Fibroblast of lung (primary cell): ENCODE measurements at regions not wholly inside any gene's neighbourhood (a gene's known extent, or its start where the extent isn't known, plus 50 kb on each side); places are given as distances from the start of the nearest gene placed in this dataset.

Source experiments
- DNase-seq, 2 donors: peaks; one replicate each; pipeline versions ENCODE4 v3.0.0 to v3.0.0-alpha.2; 2010; ENCODE audit warnings: low read depth in 2 of 2
- H2AFZ ChIP-seq: 2 replicates; pipeline ENCODE4 v1.5.1; 2012; ENCODE audit warnings: low read length, control low read depth, inconsistent platforms
- H3K27ac ChIP-seq: 2 replicates; pipeline ENCODE4 v1.5.1; 2011; ENCODE audit warnings: low read length, control low read depth; ENCODE audit not compliant: insufficient read depth
- H3K27me3 ChIP-seq: 2 replicates; pipeline ENCODE4 v1.5.1; 2011; ENCODE audit warnings: mild to moderate bottlenecking, low read length; ENCODE audit not compliant: control insufficient read depth, insufficient read depth
- H3K36me3 ChIP-seq: 2 replicates; pipeline ENCODE4 v1.5.1; 2011; ENCODE audit warnings: low read length; ENCODE audit not compliant: control insufficient read depth, insufficient read depth
- H3K4me1 ChIP-seq: 2 replicates; pipeline ENCODE4 v1.5.1; 2011; ENCODE audit warnings: low read length; ENCODE audit not compliant: control insufficient read depth, insufficient read depth; ENCODE audit errors: extremely low read depth
- H3K4me2 ChIP-seq: 2 replicates; pipeline ENCODE4 v1.5.1; 2011; ENCODE audit warnings: low read length, control low read depth; ENCODE audit not compliant: insufficient read depth; ENCODE audit errors: extremely low read depth
- H3K4me3 ChIP-seq, 4 experiments: fragments of 200-600 bp in 1 of 4; sonication (generic) in 1 of 4; replicated peaks in 1 of 4; 2 replicates each; pipeline ENCODE4 v1.5.1; 2011 to 2016; ENCODE audit warnings: low read length in 4 of 4, low read depth in 3 of 4, mild to moderate bottlenecking in 3 of 4, control low read depth in 2 of 4, inconsistent platforms in 1 of 4, mixed read lengths in 1 of 4; ENCODE audit not compliant: insufficient read depth in 1 of 4; ENCODE audit errors: control extremely low read depth in 1 of 4
- H3K79me2 ChIP-seq: 2 replicates; pipeline ENCODE4 v1.5.1; 2012; ENCODE audit warnings: mild to moderate bottlenecking, low read length, inconsistent platforms; ENCODE audit not compliant: control insufficient read depth, insufficient read depth
- H3K9ac ChIP-seq: 2 replicates; pipeline ENCODE4 v1.5.1; 2011; ENCODE audit warnings: mild to moderate bottlenecking, low read length, control low read depth; ENCODE audit not compliant: insufficient read depth
- H3K9me3 ChIP-seq: 2 replicates; pipeline ENCODE4 v1.5.1; 2012; ENCODE audit warnings: low read depth, low read length; ENCODE audit not compliant: control insufficient read depth, insufficient read depth
- H4K20me1 ChIP-seq: 2 replicates; pipeline ENCODE4 v1.5.1; 2011; ENCODE audit warnings: low read length; ENCODE audit not compliant: control insufficient read depth, insufficient read depth; ENCODE audit errors: extremely low read depth
- CTCF ChIP-seq, 2 donors: IDR thresholded peaks in 1 of 2; conservative IDR thresholded peaks in 1 of 2; 1 replicate in 1 of 2; 2 replicates in 1 of 2; pipeline ENCODE4 v1.5.1; 2011 to 2012; ENCODE audit warnings: low read length in 2 of 2, control low read depth in 1 of 2, inconsistent platforms in 1 of 2, low read depth in 1 of 2, mild to moderate bottlenecking in 1 of 2
- EZH2 ChIP-seq: IDR thresholded peaks from 2 replicates; pipeline ENCODE4 v1.5.1; 2012; ENCODE audit warnings: low read length, control low read depth, mild to moderate bottlenecking; ENCODE audit errors: missing control alignments

DNA sequence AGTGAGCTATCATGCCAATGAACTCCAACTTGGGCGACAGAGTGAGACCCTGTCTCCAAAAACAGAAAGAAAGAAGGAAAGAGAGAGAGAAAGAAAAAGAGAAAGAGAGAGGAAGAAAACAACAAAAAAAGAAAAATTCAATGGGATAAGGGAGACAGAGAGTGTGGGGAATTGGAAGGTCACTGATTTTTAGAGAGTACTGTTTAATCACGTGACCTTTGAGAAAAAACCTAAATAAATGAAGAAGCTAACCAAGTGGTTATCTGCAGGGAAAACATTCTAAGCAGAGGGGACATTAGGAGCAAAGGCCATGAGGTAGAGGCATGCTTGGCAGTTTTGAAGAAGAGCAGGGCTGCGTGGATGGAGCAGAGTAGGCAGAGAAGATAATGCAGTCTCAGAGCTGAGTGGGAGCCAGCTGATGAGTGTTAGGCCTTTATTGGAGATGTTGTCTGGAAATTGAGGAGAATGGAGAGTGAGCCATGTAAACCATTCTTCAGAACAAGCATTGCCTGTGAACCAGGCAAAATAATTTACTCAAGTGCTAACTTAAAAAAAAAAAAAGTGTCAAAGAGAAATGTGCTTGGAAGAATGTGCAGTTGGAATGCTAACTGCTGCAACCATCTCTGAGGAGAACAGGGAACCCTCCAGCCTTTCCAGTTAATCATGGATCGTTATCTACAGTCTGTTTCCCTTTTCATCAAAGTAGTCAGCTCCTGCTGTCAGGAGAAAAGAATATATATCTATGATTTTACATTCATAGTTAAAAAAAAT, 377.3 kb upstream of the SEMA6D start:
- no peaks in the 10 kb centered on the region for H4K20me1 ChIP-seq
- H3K9ac ChIP-seq, result no peak overlapping the region
- H3K79me2 ChIP-seq, result no peaks in the 10 kb centered on the region
- no peaks in the 10 kb centered on the region for H3K36me3 ChIP-seq
- H3K4me1 ChIP-seq, result no peaks in the 10 kb centered on the region
- DNase-seq, result no peak
- no peaks in the 10 kb centered on the region for H3K9me3 ChIP-seq
- no peaks in the 10 kb centered on the region for H3K27me3 ChIP-seq
- no peak overlapping the region for H3K4me3 ChIP-seq
- no peak overlapping the region for H3K4me2 ChIP-seq
- no peak for TF ChIP-seq EZH2
- no peak for TF ChIP-seq CTCF (conservative IDR thresholded peaks at IDR 0.05 in 1 of 2, IDR thresholded peaks at IDR 0.05 in 1 of 2; ENCODE audit: low read depth in 1 of 2, low read length in 2 of 2)
- no peak overlapping the region for H3K27ac ChIP-seq
- no peak overlapping the region for H2AFZ ChIP-seq

GRCh38 chr15:47340571-47340920, 376.8 kb upstream of the SEMA6D start:
- H3K36me3 ChIP-seq, result no peaks in the 10 kb centered on the region
- H3K9me3 ChIP-seq, result no peaks in the 10 kb centered on the region
- H3K27ac ChIP-seq, result no peak overlapping the region
- H3K9ac ChIP-seq, result no peak overlapping the region
- DNase-seq, result no peak
- H3K4me3 ChIP-seq, result no peak overlapping the region
- no peaks in the 10 kb centered on the region for H4K20me1 ChIP-seq
- H3K4me1 ChIP-seq, result no peaks in the 10 kb centered on the region
- H3K27me3 ChIP-seq, result no peaks in the 10 kb centered on the region
- H2AFZ ChIP-seq, result no peak overlapping the region
- H3K79me2 ChIP-seq, result no peaks in the 10 kb centered on the region
- H3K4me2 ChIP-seq, result no peak overlapping the region
- no peak for TF ChIP-seq CTCF (conservative IDR thresholded peaks at IDR 0.05 in 1 of 2, IDR thresholded peaks at IDR 0.05 in 1 of 2; ENCODE audit: low read depth in 1 of 2, low read length in 2 of 2)
- TF ChIP-seq EZH2, result no peak

DNA sequence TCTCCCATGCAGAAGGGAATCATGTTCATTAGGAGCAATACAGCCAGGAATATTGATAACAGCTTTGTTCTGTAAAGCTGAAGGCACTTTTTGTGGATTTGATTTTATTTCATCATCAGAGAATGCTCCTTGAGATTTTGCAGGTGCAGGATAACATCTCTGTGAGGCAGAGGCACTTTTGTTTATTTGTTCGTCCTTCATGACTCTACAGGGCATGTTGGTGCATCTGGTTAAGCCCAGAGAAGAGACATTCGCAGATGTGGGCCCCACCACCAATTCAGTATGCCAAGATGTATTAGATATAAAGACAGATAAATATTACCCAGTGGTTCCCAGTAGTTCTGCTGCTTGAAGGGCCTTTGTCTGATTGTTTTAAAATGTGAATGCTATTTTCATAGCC, 368.1 kb upstream of the SEMA6D start:
- TF ChIP-seq CTCF (conservative IDR thresholded peaks at IDR 0.05 in 1 of 2, IDR thresholded peaks at IDR 0.05 in 1 of 2; ENCODE audit: low read depth in 1 of 2, low read length in 2 of 2) (no peak), EZH2 (no peak)
- Histone ChIP-seq H3K27ac (no peak overlapping the region), H3K4me1 (no peaks in the 10 kb centered on the region)

More for the DNA sequence above, 368.1 kb upstream of the SEMA6D start:
- Histone ChIP-seq H3K4me2 (no peak overlapping the region), H3K9me3 (no peaks in the 10 kb centered on the region), H3K36me3 (no peaks in the 10 kb centered on the region), H3K27me3 (no peaks in the 10 kb centered on the region), H4K20me1 (no peaks in the 10 kb centered on the region), H3K4me3 (no peak overlapping the region), H3K9ac (no peak overlapping the region), H3K79me2 (no peaks in the 10 kb centered on the region), H2AFZ (no peak overlapping the region)
- no peak for DNase-seq
